Stimulated activated CD4-positive, alpha-beta T cell treated with anti-CD3 and anti-CD28 coated beads, Interleukin-2, amount 100 ng/mL, for 4 hours (primary cell): ENCODE measurements at regions not wholly inside any gene's neighbourhood (a gene's known extent, or its start where the extent isn't known, plus 50 kb on each side); places are given as distances from the start of the nearest gene placed in this dataset.
"Not testable (repeated sequence)": the region's sequence is repeated elsewhere in the genome, so short reads cannot be mapped to it uniquely, and the experiment has no call there.

Experiments
- DNase-seq: peaks from one replicate; pipeline ENCODE4 v3.0.0-alpha.2; 2020; ENCODE audit warnings: low read depth

DNA sequence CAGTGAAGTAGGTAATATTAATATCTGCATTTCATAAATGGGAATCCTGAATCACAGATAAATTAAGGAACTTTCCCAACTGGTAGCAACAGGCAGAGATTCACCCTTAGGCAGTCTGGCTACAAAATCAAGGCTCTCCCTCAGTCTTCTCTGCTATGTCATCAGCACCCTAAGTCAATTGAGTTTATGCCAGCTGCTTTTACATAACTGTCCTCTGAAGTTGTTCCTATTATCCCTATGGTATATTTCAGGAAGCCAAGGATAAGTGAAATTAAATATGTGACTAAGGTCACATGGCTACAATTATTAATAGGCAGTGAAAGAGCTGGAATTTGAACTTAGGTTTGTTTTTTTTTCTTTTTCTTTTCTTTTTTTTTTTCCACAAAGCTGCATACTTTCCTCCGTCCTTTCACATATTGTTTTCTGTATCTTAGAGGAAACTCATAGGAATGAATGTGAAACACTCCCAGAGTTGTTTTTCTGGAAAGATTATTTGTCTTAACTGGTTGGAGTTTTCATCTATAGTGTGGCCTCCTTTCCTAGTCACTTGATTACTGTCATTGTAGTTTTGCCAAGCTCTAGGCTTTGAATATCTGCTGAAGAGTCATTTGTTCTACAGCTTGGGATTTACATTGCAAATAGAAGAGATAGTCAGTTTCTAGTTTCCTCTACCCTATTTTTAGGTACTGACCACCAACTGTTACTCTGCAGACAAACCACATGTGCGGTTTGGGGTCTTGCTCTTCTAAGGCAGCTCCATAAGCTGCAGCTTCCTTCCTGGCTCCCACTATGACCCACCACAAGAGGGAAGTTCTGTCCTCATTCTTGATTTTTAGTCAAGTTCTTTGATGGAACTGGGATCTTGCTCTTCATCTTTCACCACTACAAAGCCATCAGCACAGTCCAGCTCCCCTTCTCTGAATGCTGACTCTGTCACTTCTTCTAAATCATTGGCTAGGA lies 338.0 kb upstream of the KIAA1217 start:
- no peak for DNase-seq

DNA sequence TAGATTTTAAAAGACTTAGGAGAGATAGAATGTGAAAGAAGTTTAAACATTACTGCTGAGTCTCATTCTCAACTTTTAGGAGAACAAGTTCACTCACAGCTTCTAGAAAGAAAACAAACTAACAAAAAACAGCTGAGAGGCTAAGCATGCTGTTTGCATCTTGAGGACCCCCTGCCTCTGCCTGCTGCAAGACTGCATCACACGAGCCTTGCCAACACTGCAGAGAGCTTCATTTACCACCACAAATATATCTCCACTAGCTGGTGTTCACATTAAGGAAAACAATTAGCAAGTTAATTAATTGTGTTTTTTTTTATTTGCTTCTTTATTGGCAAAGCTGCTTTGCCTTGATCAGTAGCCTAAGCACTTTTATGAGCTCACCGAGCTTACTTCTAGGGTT lies 336.6 kb upstream of the KIAA1217 start:
- DNase-seq, result no peak

GRCh38 chr10:23877791-23878320 lies 331.1 kb upstream of the KIAA1217 start:
- no peak for DNase-seq

GRCh38 chr10:23884670-23885069 lies 324.3 kb upstream of the KIAA1217 start:
- DNase-seq, result no peak

- no peak for DNase-seq
Observed at GRCh38 chr10:23885853-23886252, 323.1 kb upstream of the KIAA1217 start.

GRCh38 chr10:23886355-23886754 lies 322.6 kb upstream of the KIAA1217 start:
- DNase-seq, result no peak

DNA sequence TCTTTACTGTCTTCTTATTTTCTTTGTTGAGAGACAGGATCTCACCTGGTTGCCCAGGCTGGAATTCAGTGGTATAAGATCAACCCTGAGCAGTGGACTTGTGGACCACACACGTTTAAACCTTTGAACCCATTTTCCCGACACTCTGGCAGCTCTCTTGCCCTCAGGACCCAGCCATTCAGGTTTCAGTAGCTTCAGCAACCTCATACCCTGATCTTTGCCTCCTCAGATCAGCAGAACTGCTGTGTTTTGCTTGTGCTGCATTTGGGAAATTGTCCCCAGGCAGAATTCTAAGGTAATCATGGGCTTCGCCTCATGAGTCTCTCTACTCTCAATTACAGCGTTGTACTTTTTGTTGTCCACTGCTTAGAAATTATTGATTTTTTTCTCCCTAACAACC lies 317.6 kb upstream of the KIAA1217 start:
- DNase-seq, result no peak

GRCh38 chr10:23892296-23892695 lies 316.6 kb upstream of the KIAA1217 start:
- no peak for DNase-seq

DNA sequence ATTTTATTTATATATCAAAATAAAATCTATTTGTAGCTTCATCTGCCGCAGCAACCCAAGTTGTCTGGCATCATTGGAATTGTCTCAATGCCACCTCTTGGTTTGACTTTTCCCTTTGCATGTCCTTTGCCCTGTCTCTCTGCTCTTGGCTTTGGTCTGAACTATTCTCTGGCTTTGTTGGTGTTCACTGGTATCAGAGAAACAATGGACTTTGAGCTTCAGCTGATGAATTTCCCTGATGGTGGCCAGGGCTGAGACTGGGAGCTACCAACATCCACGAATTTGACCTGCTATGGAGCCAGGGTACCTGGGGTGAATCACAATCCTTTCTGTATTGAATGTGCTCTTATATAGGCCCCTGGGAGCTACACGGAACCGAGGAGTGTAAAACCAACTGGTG lies 311.7 kb upstream of the KIAA1217 start:
- no peak for DNase-seq

- no peak for DNase-seq
Observed at GRCh38 chr10:23897861-23898260, 311.1 kb upstream of the KIAA1217 start.

GRCh38 chr10:23899166-23899565 lies 309.8 kb upstream of the KIAA1217 start:
- DNase-seq, result no peak

- DNase-seq, result no peak
Observed at GRCh38 chr10:23910291-23910690, 298.6 kb upstream of the KIAA1217 start.

DNA sequence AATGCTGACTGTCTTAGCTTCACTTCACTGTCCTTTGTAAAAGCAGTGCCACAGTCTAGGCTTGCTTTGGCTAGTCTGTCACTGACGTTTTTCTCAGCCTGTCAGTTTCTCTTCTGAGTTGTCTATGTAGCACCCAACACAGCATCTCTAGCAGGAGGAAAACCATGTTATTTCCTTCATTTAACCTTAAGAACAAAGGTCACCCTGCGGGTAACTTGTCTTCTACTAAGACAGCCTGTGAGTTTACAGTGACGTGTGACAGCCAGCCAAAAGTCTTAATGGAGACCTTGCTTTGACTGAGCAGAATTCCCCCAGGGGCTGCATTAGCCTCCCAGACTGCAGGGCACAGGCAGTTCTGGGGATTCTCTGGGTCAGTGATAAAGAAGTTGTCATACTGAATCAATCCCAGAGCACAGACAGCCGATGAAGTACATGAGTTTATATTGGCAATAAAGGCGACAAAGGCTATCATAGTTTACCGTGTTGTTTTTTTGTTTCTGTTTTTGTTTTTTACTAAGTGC lies 296.0 kb upstream of the KIAA1217 start:
- DNase-seq, result no peak

DNA sequence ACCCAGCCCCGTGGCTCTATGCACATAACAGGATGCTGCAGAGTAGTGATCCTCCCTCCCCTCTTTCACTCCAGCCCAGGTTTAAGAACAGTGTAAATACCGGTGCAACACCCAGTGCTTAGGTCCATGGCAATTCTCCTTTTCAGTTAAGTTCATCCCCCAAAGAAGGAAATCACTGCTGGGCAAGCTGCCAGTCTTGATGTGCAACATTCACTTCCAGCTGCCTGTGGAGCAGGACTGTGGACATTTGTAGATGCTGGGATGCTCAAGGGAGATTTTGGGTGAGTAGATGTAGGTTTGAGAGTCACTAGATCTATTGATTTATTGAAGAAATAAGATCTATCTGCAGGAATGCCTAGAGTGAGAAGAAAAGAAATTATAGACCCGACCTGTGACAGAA lies 294.3 kb upstream of the KIAA1217 start:
- no peak for DNase-seq

DNA sequence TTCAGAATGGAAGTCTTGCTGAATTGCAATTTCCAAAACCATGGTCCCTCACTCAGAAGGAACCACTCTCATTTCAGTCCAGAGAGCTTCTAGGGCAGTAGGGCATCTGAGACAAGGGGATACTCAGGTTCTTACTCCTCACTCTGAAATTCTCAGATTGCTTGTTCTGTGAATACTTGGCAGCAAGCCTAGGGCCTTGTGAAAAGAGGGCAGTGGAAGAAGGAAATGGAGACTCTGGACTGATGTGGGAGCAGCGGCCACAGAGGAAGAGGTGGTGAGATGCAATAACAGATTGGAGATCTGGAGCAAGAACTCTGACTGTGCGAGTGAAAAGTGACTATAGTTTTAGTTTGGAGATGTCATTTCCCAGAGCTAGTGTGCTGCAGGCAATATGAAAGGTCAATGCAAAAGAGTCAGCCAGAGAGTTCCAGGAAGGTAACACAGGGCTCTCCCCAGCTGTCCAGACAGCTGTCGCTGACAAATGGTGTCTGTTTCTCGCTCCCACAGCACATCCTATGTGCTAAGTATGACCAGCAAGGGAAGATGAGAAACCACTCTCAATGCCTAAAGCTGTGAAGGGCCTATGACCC lies 291.6 kb upstream of the KIAA1217 start:
- no peak for DNase-seq

GRCh38 chr10:23918090-23918723 lies 290.7 kb upstream of the KIAA1217 start:
- DNase-seq, result no peak

GRCh38 chr10:23918839-23919238 lies 290.1 kb upstream of the KIAA1217 start:
- DNase-seq, result no peak

- no peak for DNase-seq
Observed at GRCh38 chr10:23927576-23928325, 281.2 kb upstream of the KIAA1217 start.

DNA sequence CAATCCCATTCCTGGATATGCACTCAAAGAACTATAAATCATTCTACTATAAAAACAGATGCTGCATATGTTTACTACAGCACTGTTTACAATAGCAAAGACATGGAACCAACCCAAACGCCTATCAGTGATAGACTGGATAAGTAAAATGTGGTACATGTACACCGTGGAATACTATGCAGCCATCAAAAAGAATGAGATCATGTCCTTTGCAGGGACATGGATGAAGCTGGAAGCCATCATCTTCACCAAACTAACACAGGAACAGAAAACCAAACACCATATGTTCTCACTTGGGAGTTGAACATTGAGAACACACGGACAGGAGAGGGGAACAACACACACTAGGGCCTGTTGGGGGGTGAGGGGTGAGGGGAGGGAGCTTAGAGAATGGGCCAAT lies 274.9 kb upstream of the KIAA1217 start:
- DNase-seq, result not testable (repeated sequence)

DNA sequence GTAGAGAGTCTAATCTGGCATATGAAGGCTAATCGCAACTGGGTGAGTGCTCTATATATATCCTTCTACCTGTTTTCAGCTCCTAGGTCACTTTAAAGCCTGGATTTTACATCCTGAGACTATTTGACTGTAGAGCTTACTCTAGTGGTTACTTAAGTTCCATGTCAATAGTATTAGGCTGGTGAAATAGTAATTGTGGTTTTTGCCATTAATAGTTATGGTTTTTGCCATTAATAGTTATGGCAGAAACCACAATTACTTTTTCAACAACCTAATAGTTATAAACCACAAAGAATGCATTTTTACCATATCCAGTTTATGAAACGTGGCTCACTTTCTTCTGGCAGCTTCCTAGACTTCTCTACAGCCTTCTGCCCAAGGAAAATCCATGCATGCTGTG lies 263.1 kb upstream of the KIAA1217 start:
- DNase-seq, result no peak

- no peak for DNase-seq
Observed at GRCh38 chr10:23951841-23952240, 257.1 kb upstream of the KIAA1217 start.
